ENCODE measurements at regions not wholly inside any gene's neighbourhood (a gene's known extent, or its start where the extent isn't known, plus 50 kb on each side); places are given as distances from the start of the nearest gene placed in this dataset.
"Not testable (repeated sequence)": the region's sequence is repeated elsewhere in the genome, so short reads cannot be mapped to it uniquely, and the experiment has no call there.

GRCh38 chr2:35960596-35960995 lies 395.0 kb upstream of the CRIM1 start (continued):
- no peak for TF ChIP-seq ZBTB33 (IDR thresholded peaks at IDR 0.05)
- TF ChIP-seq YY1 (IDR thresholded peaks at IDR 0.05), result no peak
- no peak for TF ChIP-seq SP1 (IDR thresholded peaks at IDR 0.05)
- no peak for TF ChIP-seq RAD21 (IDR thresholded peaks at IDR 0.05)
- TF ChIP-seq HNF4A (conservative IDR thresholded peaks at IDR 0.05), result no peak
- no peak for TF ChIP-seq HNF4G (IDR thresholded peaks at IDR 0.05)
- no peak for TF ChIP-seq NR2F2 (IDR thresholded peaks at IDR 0.05)
- TF ChIP-seq TAF1 (conservative IDR thresholded peaks at IDR 0.05), result no peak
- no peak for TF ChIP-seq FOXA1 (IDR thresholded peaks at IDR 0.05)
- TF ChIP-seq GABPA (IDR thresholded peaks at IDR 0.05 in 1 of 2, conservative IDR thresholded peaks at IDR 0.05 in 1 of 2), result no peak
- no peak for TF ChIP-seq JUND (IDR thresholded peaks at IDR 0.05)
- TF ChIP-seq FOXA2 (IDR thresholded peaks at IDR 0.05), result no peak
- TF ChIP-seq, protein P1, sequence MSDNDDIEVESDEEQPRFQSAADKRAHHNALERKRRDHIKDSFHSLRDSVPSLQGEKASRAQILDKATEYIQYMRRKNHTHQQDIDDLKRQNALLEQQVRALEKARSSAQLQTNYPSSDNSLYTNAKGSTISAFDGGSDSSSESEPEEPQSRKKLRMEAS (IDR thresholded peaks at IDR 0.05), result no peak

GRCh38 chr2:35957053-35957452 lies 398.5 kb upstream of the CRIM1 start:
- WGBS, result 92% methylated on average over 10 of the region's 10 CpGs
- not testable (repeated sequence) for H3K36me3 ChIP-seq (ENCODE audit: control insufficient read depth in 4 of 4, insufficient read depth in 3 of 4, low read depth in 1 of 4, low read length in 3 of 4); H3K4me1 ChIP-seq (ENCODE audit: control insufficient read depth in 4 of 4, insufficient read depth in 4 of 4, low read length in 3 of 4); DNase-seq (ENCODE audit: low spot score); H3K4me3 ChIP-seq (ENCODE audit: low read depth in 1 of 3, low read length in 3 of 3); H3K27ac ChIP-seq (ENCODE audit: low read depth in 1 of 2, low read length in 2 of 2); H3K27me3 ChIP-seq (ENCODE audit: control insufficient read depth in 4 of 4, insufficient read depth in 4 of 4, low read length in 3 of 4); H3K9ac ChIP-seq (ENCODE audit: low read depth in 1 of 2, low read length in 2 of 2); H3K9me3 ChIP-seq (ENCODE audit: control insufficient read depth in 4 of 4, low read length in 3 of 4)

DNA sequence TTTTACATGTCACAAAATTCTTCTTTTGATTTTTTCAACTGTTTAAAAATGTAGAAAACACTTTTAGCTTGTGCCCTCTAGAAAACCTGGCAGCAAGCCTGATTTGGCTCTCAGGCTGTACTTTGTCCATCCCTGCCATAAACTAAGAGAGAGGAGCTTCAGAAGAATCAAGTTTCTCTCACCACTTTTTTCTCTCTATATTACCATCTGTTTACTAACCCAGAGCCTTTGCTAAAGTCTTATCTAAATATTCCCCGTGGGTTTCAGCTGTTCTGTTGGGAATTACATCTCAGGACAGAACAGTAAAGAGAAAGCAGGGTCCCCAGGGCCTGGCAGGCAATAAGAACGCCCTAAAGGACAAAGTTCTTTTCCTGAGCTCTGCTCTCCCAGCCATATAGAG lies 409.1 kb upstream of the CRIM1 start:
- no peak overlapping the region for H3K27ac ChIP-seq (ENCODE audit: low read depth in 1 of 2, low read length in 2 of 2)
- no peaks in the 10 kb centered on the region for H3K9me3 ChIP-seq (ENCODE audit: control insufficient read depth in 4 of 4, low read length in 3 of 4)
- H3K36me3 ChIP-seq (ENCODE audit: control insufficient read depth in 4 of 4, insufficient read depth in 3 of 4, low read depth in 1 of 4, low read length in 3 of 4), result no peaks in the 10 kb centered on the region
- 33% methylated on average over 2 of the region's 2 CpGs for WGBS
- no peak for DNase-seq (ENCODE audit: low spot score)
- no peaks in the 10 kb centered on the region for H3K27me3 ChIP-seq (ENCODE audit: control insufficient read depth in 4 of 4, insufficient read depth in 4 of 4, low read length in 3 of 4)
- TF ChIP-seq TAF1 (conservative IDR thresholded peaks at IDR 0.05) (no peak), RAD21 (IDR thresholded peaks at IDR 0.05) (no peak), FOXA1 (IDR thresholded peaks at IDR 0.05) (no peak), NR2F2 (IDR thresholded peaks at IDR 0.05) (no peak), EGR1 (IDR thresholded peaks at IDR 0.05; ENCODE audit: low read depth in 2 of 2) (no peak)
- H3K9ac ChIP-seq (ENCODE audit: low read depth in 1 of 2, low read length in 2 of 2), result no peak overlapping the region
- no peaks in the 10 kb centered on the region for H3K4me1 ChIP-seq (ENCODE audit: control insufficient read depth in 4 of 4, insufficient read depth in 4 of 4, low read length in 3 of 4)
- H3K4me3 ChIP-seq (ENCODE audit: low read depth in 1 of 3, low read length in 3 of 3), result no peak overlapping the region

DNA sequence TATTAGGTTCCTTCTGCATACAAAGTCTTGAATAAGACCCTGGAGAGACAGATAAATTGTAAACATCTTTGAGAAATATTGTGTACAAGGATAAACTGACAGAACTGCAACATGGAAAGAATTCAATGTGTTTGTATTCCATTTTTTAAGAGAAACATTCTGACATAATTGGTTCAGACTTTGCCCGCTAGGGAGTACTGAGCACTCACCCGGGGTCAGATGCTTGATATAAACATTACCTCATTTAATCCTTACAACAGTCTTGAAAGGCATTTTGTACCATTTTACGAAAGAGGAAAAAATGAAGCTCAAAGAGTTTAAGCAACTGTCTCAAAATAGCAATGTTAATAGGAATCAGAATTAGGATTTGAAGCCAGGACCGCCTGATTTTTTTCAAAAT lies 416.7 kb upstream of the CRIM1 start:
- no peak overlapping the region for H3K27ac ChIP-seq (ENCODE audit: low read depth in 1 of 2, low read length in 2 of 2)
- no peaks in the 10 kb centered on the region for H3K9me3 ChIP-seq (ENCODE audit: control insufficient read depth in 4 of 4, low read length in 3 of 4)
- H3K9ac ChIP-seq (ENCODE audit: low read depth in 1 of 2, low read length in 2 of 2), result no peak overlapping the region
- no peak for DNase-seq (ENCODE audit: low spot score)
- peaks cover 0 to 4% (median 1%) of the 10 kb centered on the region in 4 donors for H3K27me3 ChIP-seq (ENCODE audit: control insufficient read depth in 4 of 4, insufficient read depth in 4 of 4, low read length in 3 of 4)
- WGBS, result 80% methylated on average over 4 of the region's 4 CpGs
- H3K36me3 ChIP-seq (ENCODE audit: control insufficient read depth in 4 of 4, insufficient read depth in 3 of 4, low read depth in 1 of 4, low read length in 3 of 4), result no peaks in the 10 kb centered on the region
- H3K4me1 ChIP-seq (ENCODE audit: control insufficient read depth in 4 of 4, insufficient read depth in 4 of 4, low read length in 3 of 4), result no peaks in the 10 kb centered on the region
- H3K4me3 ChIP-seq (ENCODE audit: low read depth in 1 of 3, low read length in 3 of 3), result no peak overlapping the region
- TF ChIP-seq NR2F2 (IDR thresholded peaks at IDR 0.05) (no peak), HNF4A (conservative IDR thresholded peaks at IDR 0.05) (no peak), TAF1 (conservative IDR thresholded peaks at IDR 0.05) (no peak), HNF4G (IDR thresholded peaks at IDR 0.05) (no peak), YY1 (IDR thresholded peaks at IDR 0.05) (no peak), ZBTB33 (IDR thresholded peaks at IDR 0.05) (no peak), REST (IDR thresholded peaks at IDR 0.05) (no peak), RXRA (IDR thresholded peaks at IDR 0.05) (no peak), EGR1 (IDR thresholded peaks at IDR 0.05; ENCODE audit: low read depth in 2 of 2) (no peak)
- TF ChIP-seq, protein P2, sequence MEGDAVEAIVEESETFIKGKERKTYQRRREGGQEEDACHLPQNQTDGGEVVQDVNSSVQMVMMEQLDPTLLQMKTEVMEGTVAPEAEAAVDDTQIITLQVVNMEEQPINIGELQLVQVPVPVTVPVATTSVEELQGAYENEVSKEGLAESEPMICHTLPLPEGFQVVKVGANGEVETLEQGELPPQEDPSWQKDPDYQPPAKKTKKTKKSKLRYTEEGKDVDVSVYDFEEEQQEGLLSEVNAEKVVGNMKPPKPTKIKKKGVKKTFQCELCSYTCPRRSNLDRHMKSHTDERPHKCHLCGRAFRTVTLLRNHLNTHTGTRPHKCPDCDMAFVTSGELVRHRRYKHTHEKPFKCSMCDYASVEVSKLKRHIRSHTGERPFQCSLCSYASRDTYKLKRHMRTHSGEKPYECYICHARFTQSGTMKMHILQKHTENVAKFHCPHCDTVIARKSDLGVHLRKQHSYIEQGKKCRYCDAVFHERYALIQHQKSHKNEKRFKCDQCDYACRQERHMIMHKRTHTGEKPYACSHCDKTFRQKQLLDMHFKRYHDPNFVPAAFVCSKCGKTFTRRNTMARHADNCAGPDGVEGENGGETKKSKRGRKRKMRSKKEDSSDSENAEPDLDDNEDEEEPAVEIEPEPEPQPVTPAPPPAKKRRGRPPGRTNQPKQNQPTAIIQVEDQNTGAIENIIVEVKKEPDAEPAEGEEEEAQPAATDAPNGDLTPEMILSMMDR (IDR thresholded peaks at IDR 0.05; ENCODE audit: low read depth, low read length, missing input control), result no peak
- TF ChIP-seq, protein P1 (IDR thresholded peaks at IDR 0.05), result no peak
